HG02610 (cell line): ENCODE measurements at regions not wholly inside any gene's neighbourhood (a gene's known extent, or its start where the extent isn't known, plus 50 kb on each side); places are given as distances from the start of the nearest gene placed in this dataset.
"Not testable (repeated sequence)": the region's sequence is repeated elsewhere in the genome, so short reads cannot be mapped to it uniquely, and the experiment has no call there.

Source experiments
- ATAC-seq: cut with Tn5 transposase; IDR thresholded peaks from one replicate; pipeline ENCODE4 v1.9.1; 2021; ENCODE audit warnings: mild to moderate bottlenecking, moderate library complexity; ENCODE audit not compliant: unreplicated experiment

GRCh38 chrY:17593748-17594147, 286.3 kb downstream of the CDY2B start:
- ATAC-seq = not testable (repeated sequence)

GRCh38 chrY:17579956-17580519, 300.0 kb downstream of the CDY2B start:
- ATAC-seq = not testable (repeated sequence)

GRCh38 chrY:17579131-17579955, 300.7 kb downstream of the CDY2B start:
- not testable (repeated sequence) for ATAC-seq

GRCh38 chrY:17563114-17563513, 316.9 kb downstream of the CDY2B start:
- not testable (repeated sequence) for ATAC-seq
